ENCODE measurements at regions not wholly inside any gene's neighbourhood (a gene's known extent, or its start where the extent isn't known, plus 50 kb on each side); places are given as distances from the start of the nearest gene placed in this dataset.
"Not testable (repeated sequence)": the region's sequence is repeated elsewhere in the genome, so short reads cannot be mapped to it uniquely, and the experiment has no call there.

DNA sequence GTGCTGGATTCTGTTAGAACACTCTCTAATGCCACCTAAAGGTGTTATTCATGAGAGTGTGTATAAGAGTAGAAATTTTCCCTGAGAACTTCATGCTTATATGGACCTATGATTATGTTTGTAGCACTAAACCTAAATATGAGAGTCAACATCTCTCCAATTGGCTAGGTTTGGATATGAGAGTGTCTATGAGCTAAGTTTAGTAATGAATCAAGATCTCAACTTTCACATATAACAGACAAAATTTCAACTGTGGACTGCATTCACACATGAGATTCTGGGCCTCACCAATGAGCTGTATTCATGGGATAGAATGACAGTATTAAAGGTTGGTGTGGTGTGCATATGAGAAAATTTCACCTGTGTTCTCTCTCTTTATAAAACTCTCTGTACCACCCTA lies 242.6 kb downstream of the RPS4Y2 start:
- no peak overlapping the region for H3K27ac Mint-ChIP-seq
- no peak for ATAC-seq (ENCODE audit: low read depth in 2 of 2)
- H3K27me3 Mint-ChIP-seq: no peaks in the 10 kb centered on the region
- H3K4me1 Mint-ChIP-seq: no peaks in the 10 kb centered on the region
- H3K4me3 Mint-ChIP-seq: no peak overlapping the region
- H3K9me3 Mint-ChIP-seq: no peaks in the 10 kb centered on the region
- no peaks in the 10 kb centered on the region for H3K36me3 Mint-ChIP-seq
- DNase-seq: no peak

GRCh38 chrY:21001102-21001501 lies 245.2 kb downstream of the RPS4Y2 start:
- no peak for DNase-seq
- ATAC-seq (ENCODE audit: low read depth in 2 of 2): no peak
- Mint-ChIP-seq H3K4me3 (no peak overlapping the region), H3K27me3 (no peaks in the 10 kb centered on the region), H3K36me3 (no peaks in the 10 kb centered on the region), H3K27ac (no peak overlapping the region), H3K9me3 (no peaks in the 10 kb centered on the region), H3K4me1 (no peaks in the 10 kb centered on the region)

GRCh38 chrY:21003059-21003458 lies 247.2 kb downstream of the RPS4Y2 start:
- Mint-ChIP-seq H3K36me3 (no peaks in the 10 kb centered on the region), H3K27ac (no peak overlapping the region), H3K4me3 (no peak overlapping the region), H3K4me1 (peaks cover 0 to 5% (median 0%) of the 10 kb centered on the region in 3 donors), H3K9me3 (peaks cover 0 to 3% (median 0%) of the 10 kb centered on the region in 7 donors), H3K27me3 (no peaks in the 10 kb centered on the region)
- no peak for DNase-seq
- no peak for ATAC-seq (ENCODE audit: low read depth in 2 of 2)

GRCh38 chrY:21005531-21005930 lies 249.6 kb downstream of the RPS4Y2 start:
- no peak overlapping the region for H3K27ac Mint-ChIP-seq
- ATAC-seq (ENCODE audit: low read depth in 2 of 2): peak in 1 of 2 donors; percentile 39
- H3K4me1 Mint-ChIP-seq: peaks cover 0 to 5% (median 0%) of the 10 kb centered on the region in 3 donors
- H3K36me3 Mint-ChIP-seq: no peaks in the 10 kb centered on the region
- peaks cover 0 to 3% (median 0%) of the 10 kb centered on the region in 7 donors for H3K9me3 Mint-ChIP-seq
- DNase-seq: no peak
- H3K4me3 Mint-ChIP-seq: no peak overlapping the region
- H3K27me3 Mint-ChIP-seq: no peaks in the 10 kb centered on the region

DNA sequence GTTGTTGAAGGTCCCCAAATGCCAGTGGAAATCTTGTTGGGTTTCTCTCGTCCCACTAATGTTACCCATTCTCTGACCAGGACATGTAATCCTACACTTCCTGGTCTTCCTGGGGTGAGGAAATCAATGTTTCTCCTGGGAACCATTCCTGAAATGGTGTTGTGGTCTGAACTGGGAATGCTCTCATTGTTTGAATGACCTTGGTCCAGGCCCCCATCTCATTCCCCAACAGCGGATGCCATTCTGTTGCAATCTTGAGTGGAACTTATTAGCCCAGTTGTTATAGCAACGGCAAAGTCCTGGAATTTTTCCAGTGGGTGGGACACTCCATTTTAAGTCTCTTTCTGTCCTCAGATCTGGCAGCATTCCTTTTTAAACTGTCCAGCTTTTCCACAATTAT lies 265.9 kb downstream of the RPS4Y2 start:
- no peak overlapping the region for H3K27ac Mint-ChIP-seq
- peaks cover 0 to 29% (median 0%) of the 10 kb centered on the region in 3 donors for H3K4me1 Mint-ChIP-seq
- no peak overlapping the region for H3K4me3 Mint-ChIP-seq
- no peaks in the 10 kb centered on the region for H3K27me3 Mint-ChIP-seq
- DNase-seq (no peak), ATAC-seq (ENCODE audit: low read depth in 2 of 2) (no peak)
- H3K9me3 Mint-ChIP-seq: no peaks in the 10 kb centered on the region
- H3K36me3 Mint-ChIP-seq: no peaks in the 10 kb centered on the region

- DNase-seq: no peak
- Mint-ChIP-seq H3K9me3 (no peaks in the 10 kb centered on the region), H3K36me3 (no peaks in the 10 kb centered on the region), H3K27ac (peak overlapping the region in 1 of 6 donors; percentile 24), H3K27me3 (no peaks in the 10 kb centered on the region), H3K4me1 (peaks cover 0 to 30% (median 0%) of the 10 kb centered on the region in 3 donors), H3K4me3 (peak overlapping the region in 1 of 8 donors; percentile 36)
- no peak for ATAC-seq (ENCODE audit: low read depth in 2 of 2)
Measured at GRCh38 chrY:21022326-21023044, 266.6 kb downstream of the RPS4Y2 start.

DNA sequence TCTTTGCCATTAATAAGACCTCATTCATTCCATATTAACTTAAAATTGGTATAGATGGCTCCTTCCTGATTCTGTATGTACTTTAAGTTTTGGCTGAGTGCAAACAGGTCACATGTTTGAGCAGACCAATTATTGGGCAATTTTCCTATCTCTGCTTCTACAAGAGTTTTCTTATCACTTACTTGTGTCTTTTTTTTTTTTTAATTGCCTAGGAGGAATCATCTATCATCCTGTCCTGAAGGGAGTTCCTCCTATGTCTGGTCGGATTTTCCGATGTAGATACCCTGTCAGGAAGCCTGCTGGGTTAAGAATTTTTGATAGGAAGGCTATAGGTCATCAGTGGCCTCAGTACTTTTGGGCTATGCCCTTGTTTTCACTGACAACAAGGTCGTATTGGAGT lies 268.0 kb downstream of the RPS4Y2 start:
- no peak overlapping the region for H3K27ac Mint-ChIP-seq
- DNase-seq (no peak), ATAC-seq (ENCODE audit: low read depth in 2 of 2) (no peak)
- no peaks in the 10 kb centered on the region for H3K9me3 Mint-ChIP-seq
- no peak overlapping the region for H3K4me3 Mint-ChIP-seq
- no peaks in the 10 kb centered on the region for H3K36me3 Mint-ChIP-seq
- no peaks in the 10 kb centered on the region for H3K27me3 Mint-ChIP-seq
- peaks cover 0 to 33% (median 0%) of the 10 kb centered on the region in 3 donors for H3K4me1 Mint-ChIP-seq

DNA sequence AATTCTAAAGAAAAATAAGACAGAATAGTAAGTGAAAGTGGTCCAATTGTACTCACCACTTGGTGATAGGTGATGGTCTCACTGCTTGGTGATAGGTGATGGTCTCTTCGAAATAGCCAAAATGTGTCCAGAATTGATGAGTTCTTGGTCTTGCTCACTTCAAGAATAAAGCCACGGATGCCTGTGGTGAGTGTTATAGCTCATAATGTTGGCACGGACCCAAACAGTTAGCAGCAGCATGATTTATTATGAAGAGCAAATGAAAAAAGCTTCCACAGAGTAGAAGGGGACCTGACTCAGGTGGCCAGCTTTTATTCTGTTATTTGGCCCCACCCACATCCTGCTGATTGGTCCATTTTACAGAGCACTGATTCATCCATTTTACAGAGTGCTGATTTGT lies 272.6 kb downstream of the RPS4Y2 start:
- ATAC-seq (ENCODE audit: low read depth in 2 of 2) (no peak), DNase-seq (no peak)
- no peaks in the 10 kb centered on the region for H3K36me3 Mint-ChIP-seq
- no peak overlapping the region for H3K4me3 Mint-ChIP-seq
- no peaks in the 10 kb centered on the region for H3K27me3 Mint-ChIP-seq
- H3K4me1 Mint-ChIP-seq: peaks cover 0 to 39% (median 0%) of the 10 kb centered on the region in 3 donors
- no peaks in the 10 kb centered on the region for H3K9me3 Mint-ChIP-seq
- H3K27ac Mint-ChIP-seq: no peak overlapping the region

GRCh38 chrY:21033363-21033762 lies 277.5 kb downstream of the RPS4Y2 start:
- ATAC-seq (ENCODE audit: low read depth in 2 of 2) (peak in 1 of 2 donors; percentile 86), DNase-seq (no peak)
- Mint-ChIP-seq H3K4me1 (peaks cover 0 to 24% (median 0%) of the 10 kb centered on the region in 3 donors), H3K27me3 (no peaks in the 10 kb centered on the region), H3K27ac (peak overlapping the region in 1 of 6 donors; percentile 93), H3K4me3 (peak overlapping the region in 2 of 8 donors; percentile 41 to 73), H3K36me3 (no peaks in the 10 kb centered on the region), H3K9me3 (peaks cover 0 to 3% (median 0%) of the 10 kb centered on the region in 7 donors)

DNA sequence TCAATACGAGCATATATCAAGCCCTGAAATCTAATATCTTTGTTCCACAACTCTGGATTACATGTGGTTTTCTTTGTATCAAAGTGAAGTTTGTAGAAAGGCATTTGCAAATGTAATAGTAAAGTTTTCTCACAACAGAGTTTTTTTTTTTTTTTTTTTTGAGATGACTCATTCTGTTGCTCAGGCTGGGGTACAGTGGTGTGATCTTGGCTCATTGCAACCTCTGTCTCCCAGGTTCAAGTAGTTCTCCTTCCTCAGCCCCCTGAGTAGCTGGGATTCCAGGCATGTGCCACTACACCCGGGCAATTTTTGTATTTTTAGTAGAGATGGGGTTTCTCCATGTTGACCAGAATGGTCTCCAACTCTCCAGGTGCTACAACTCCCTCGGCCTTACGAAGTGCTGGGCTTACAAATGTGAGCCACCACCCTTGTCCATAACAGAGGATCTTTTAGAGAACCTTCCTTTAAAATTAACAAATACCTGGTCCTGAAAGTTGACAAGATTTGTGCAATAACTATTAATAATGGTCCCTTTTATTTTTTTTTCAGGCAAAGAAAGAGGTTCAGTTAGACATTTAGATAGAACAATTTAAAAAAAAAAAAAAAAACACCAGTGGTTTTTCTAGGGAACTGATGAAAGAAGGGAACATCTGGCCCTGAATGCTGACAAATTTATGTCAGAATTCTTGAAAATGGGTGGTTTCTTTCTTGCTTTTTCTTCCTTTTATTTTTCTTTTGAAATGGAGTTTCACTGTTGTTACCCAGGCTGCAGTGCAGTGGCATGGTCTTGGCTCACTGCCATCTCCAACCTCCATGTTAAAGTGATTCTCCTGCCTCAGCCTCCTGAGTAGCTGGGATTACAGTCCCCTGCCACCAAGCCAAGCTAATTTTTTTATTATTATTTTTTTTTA lies 278.5 kb downstream of the RPS4Y2 start:
- ATAC-seq (ENCODE audit: low read depth in 2 of 2) (no peak), DNase-seq (no peak)
- peak overlapping the region in 1 of 8 donors; percentile 30 for H3K4me3 Mint-ChIP-seq

GRCh38 chrY:21037398-21037797 lies 281.5 kb downstream of the RPS4Y2 start:
- H3K4me3 Mint-ChIP-seq; H3K27me3 Mint-ChIP-seq; H3K9me3 Mint-ChIP-seq; DNase-seq; H3K36me3 Mint-ChIP-seq; ATAC-seq (ENCODE audit: low read depth in 2 of 2): not testable (repeated sequence)
- Mint-ChIP-seq H3K4me1 (peaks cover 0 to 28% (median 0%) of the 10 kb centered on the region in 3 donors), H3K27ac (peak overlapping the region in 1 of 6 donors; percentile 42)

More for the DNA sequence above, 278.5 kb downstream of the RPS4Y2 start:
- no peaks in the 10 kb centered on the region for H3K27me3 Mint-ChIP-seq
- H3K9me3 Mint-ChIP-seq: peaks cover 0 to 3% (median 0%) of the 10 kb centered on the region in 7 donors
- peaks cover 0 to 17% (median 0%) of the 10 kb centered on the region in 3 donors for H3K4me1 Mint-ChIP-seq
- H3K36me3 Mint-ChIP-seq: no peaks in the 10 kb centered on the region
- peak overlapping the region in 1 of 6 donors; percentile 63 for H3K27ac Mint-ChIP-seq

GRCh38 chrY:21039811-21040210 lies 283.9 kb downstream of the RPS4Y2 start:
- DNase-seq (no peak), ATAC-seq (ENCODE audit: low read depth in 2 of 2) (no peak)
- H3K4me1 Mint-ChIP-seq: peaks cover 0 to 14% (median 0%) of the 10 kb centered on the region in 3 donors
- no peak overlapping the region for H3K4me3 Mint-ChIP-seq
- H3K9me3 Mint-ChIP-seq: peaks cover 0 to 14% (median 0%) of the 10 kb centered on the region in 7 donors
- peak overlapping the region in 1 of 6 donors; percentile 27 for H3K27ac Mint-ChIP-seq
- H3K27me3 Mint-ChIP-seq: no peaks in the 10 kb centered on the region
- no peaks in the 10 kb centered on the region for H3K36me3 Mint-ChIP-seq

DNA sequence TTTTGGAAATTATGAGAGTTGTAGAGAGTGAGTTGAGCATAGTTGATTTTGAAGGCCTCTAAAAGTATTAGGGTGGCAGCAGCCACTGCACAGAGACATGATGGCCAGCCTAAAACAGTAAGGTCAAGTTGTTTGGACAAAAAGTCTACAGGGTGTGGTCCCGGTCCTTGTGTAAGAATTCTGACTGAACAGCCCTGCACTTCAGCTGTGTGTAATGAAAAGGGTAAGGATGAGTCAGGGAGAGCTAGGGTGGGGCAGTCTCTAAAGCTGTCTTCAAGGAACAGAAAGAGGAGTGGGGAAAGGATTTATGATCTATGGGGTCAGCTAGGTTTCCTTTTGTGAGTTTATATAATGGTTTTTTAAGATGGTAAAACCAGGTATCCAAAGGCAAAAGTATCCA lies 284.8 kb downstream of the RPS4Y2 start:
- H3K27me3 Mint-ChIP-seq, DNase-seq: not testable (repeated sequence)
- peaks cover 0 to 14% (median 0%) of the 10 kb centered on the region in 3 donors for H3K4me1 Mint-ChIP-seq

More for the DNA sequence above, 284.8 kb downstream of the RPS4Y2 start:
- ATAC-seq (ENCODE audit: low read depth in 2 of 2); H3K27ac Mint-ChIP-seq; H3K36me3 Mint-ChIP-seq; H3K4me3 Mint-ChIP-seq: not testable (repeated sequence)
- peaks cover 0 to 14% (median 0%) of the 10 kb centered on the region in 7 donors for H3K9me3 Mint-ChIP-seq
